Esophagus mucosa (tissue), 1 donor: ENCODE measurements at regions not wholly inside any gene's neighbourhood (a gene's known extent, or its start where the extent isn't known, plus 50 kb on each side); places are given as distances from the start of the nearest gene placed in this dataset.

Source experiments
- ATAC-seq: fragments of 200-7000 bp; cut with Tn5 transposase; one replicate; pipeline ENCODE4 v1.9.1; 2020
- donor health status: DM: yes; HTN: yes; CAD: no.

GRCh38 chr6:759729-760128 is 66.8 kb upstream of the EXOC2 start:
- ATAC-seq: no peak

- no peak for ATAC-seq
Observed at GRCh38 chr6:756224-756623, 63.3 kb upstream of the EXOC2 start.

- ATAC-seq: no peak
Observed at GRCh38 chr6:754202-754601, 61.3 kb upstream of the EXOC2 start.

GRCh38 chr6:753486-753885 is 60.5 kb upstream of the EXOC2 start:
- ATAC-seq: no peak

- ATAC-seq: no peak
Observed at GRCh38 chr6:752438-752837, 59.5 kb upstream of the EXOC2 start.

GRCh38 chr6:751765-752164 is 58.8 kb upstream of the EXOC2 start:
- ATAC-seq: no peak

GRCh38 chr6:747921-748320 is 55.0 kb upstream of the EXOC2 start:
- ATAC-seq: no peak

- ATAC-seq: no peak
Observed at GRCh38 chr6:747028-747427, 54.1 kb upstream of the EXOC2 start.

- no peak for ATAC-seq
Observed at GRCh38 chr6:744666-745353, 51.9 kb upstream of the EXOC2 start.

- no peak for ATAC-seq
Observed at GRCh38 chr6:743320-744096, 50.6 kb upstream of the EXOC2 start.
